ENCODE measurements at regions not wholly inside any gene's neighbourhood (a gene's known extent, or its start where the extent isn't known, plus 50 kb on each side); places are given as distances from the start of the nearest gene placed in this dataset.

GRCh38 chr6:68226460-68226859, 408.6 kb upstream of the ADGRB3 start:
- ATAC-seq (peak; percentile 71), FAIRE-seq (peak; percentile 76), DNase-seq (ENCODE audit: extremely low read depth in 1 of 4, low spot score in 3 of 4) (peak in 2 of 4 experiments; percentile 24 to 68)
- in situ Hi-C loops (cut with MboI) (loop anchor here (10.0 kb wide), 1 partner anchor 342 kb away; no protein-coding TSS in a partner anchor), intact Hi-C loops (cut with micrococcal nuclease) (loop anchor here (1.0 to 10.0 kb wide), 4 partner anchors 338 to 1564 kb away; no protein-coding TSS in a partner anchor)
- H3K4me1 ChIP-seq (replicated peaks in 1 of 2; ENCODE audit: control insufficient read depth in 2 of 2, insufficient read depth in 2 of 2, low read length in 2 of 2): 0 out of 5 replicates have a peak, but pooled peaks cover 0 to 3% of the 10 kb centered on the region in 2 experiments
- ChIA-PET CTCF (ENCODE audit: low intra/inter-chr PET ratio) (no interaction called here), POLR2A (interaction anchor here (0.9 to 1.4 kb wide), 4 partner anchors 12 to 341 kb away, joined by 3 to 4 read pairs (median 3); no protein-coding TSS in a partner anchor)
- H4K20me1 ChIP-seq (replicated peaks; ENCODE audit: control insufficient read depth, insufficient read depth, low read length): no peaks in the 10 kb centered on the region
- H3K9me1 ChIP-seq (ENCODE audit: control insufficient read depth, insufficient read depth, low read length): no peaks in the 10 kb centered on the region
- H3K79me2 ChIP-seq (ENCODE audit: control insufficient read depth, insufficient read depth, low read length): no peaks in the 10 kb centered on the region
- no peaks in the 10 kb centered on the region for H3K27me3 ChIP-seq (ENCODE audit: control insufficient read depth in 2 of 2, insufficient read depth in 2 of 2, low read length in 2 of 2)
- BruUV-seq (replicated peaks): no TSS peak
- H2AFZ ChIP-seq (ENCODE audit: low read depth, low read length): peak overlapping the region; percentile 58; the same call in 1 of the 2 replicates
- H3K27ac ChIP-seq (ENCODE audit: extremely low read depth, low read depth, low read length): no peak overlapping the region
- no peak overlapping the region for H3K4me2 ChIP-seq (ENCODE audit: insufficient read depth, low read length)
- H3K9me3 ChIP-seq (replicated peaks; ENCODE audit: control insufficient read depth, insufficient read depth, low read depth, low read length): no peaks in the 10 kb centered on the region
- H3K9ac ChIP-seq (ENCODE audit: insufficient read depth in 1 of 2, low read depth in 2 of 2, low read length in 2 of 2): no peak overlapping the region
- H3K4me3 ChIP-seq: no peak overlapping the region
- 29% methylated on average over 3 of the region's 3 CpGs for WGBS (ENCODE audit: insufficient coverage, low coverage, missing lambda C conversion rate)
- H3K36me3 ChIP-seq (ENCODE audit: control insufficient read depth, insufficient read depth, low read length): no peaks in the 10 kb centered on the region
- TF ChIP-seq HDAC3 (IDR thresholded peaks at IDR 0.05; ENCODE audit: borderline replicate concordance, partially characterized antibody): no peak
- TF ChIP-seq, protein P1, sequence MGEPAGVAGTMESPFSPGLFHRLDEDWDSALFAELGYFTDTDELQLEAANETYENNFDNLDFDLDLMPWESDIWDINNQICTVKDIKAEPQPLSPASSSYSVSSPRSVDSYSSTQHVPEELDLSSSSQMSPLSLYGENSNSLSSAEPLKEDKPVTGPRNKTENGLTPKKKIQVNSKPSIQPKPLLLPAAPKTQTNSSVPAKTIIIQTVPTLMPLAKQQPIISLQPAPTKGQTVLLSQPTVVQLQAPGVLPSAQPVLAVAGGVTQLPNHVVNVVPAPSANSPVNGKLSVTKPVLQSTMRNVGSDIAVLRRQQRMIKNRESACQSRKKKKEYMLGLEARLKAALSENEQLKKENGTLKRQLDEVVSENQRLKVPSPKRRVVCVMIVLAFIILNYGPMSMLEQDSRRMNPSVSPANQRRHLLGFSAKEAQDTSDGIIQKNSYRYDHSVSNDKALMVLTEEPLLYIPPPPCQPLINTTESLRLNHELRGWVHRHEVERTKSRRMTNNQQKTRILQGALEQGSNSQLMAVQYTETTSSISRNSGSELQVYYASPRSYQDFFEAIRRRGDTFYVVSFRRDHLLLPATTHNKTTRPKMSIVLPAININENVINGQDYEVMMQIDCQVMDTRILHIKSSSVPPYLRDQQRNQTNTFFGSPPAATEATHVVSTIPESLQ (CRISPR knock-in tag; IDR thresholded peaks at IDR 0.05): no peak
- no peak for TF ChIP-seq NONO (IDR thresholded peaks at IDR 0.05; ENCODE audit: low read depth in 2 of 2, low read length in 1 of 2)
- peak; percentile 63; the same call in 1 of the 2 replicates for TF ChIP-seq REST (IDR thresholded peaks at IDR 0.05; ENCODE audit: borderline replicate concordance)
- TF ChIP-seq REST (CRISPR knock-in tag; IDR thresholded peaks at IDR 0.05; ENCODE audit: low read depth): no peak
- no peak for TF ChIP-seq SIN3A (IDR thresholded peaks at IDR 0.05; ENCODE audit: borderline replicate concordance in 2 of 2, control insufficient read depth in 1 of 2, low read depth in 2 of 2, low read length in 2 of 2)
- TF ChIP-seq PBX2 (CRISPR knock-in tag; IDR thresholded peaks at IDR 0.05; ENCODE audit: low read depth): no peak
- peak; percentile 35; the same call in 1 of the 2 replicates for TF ChIP-seq PBX2 (tag; conservative IDR thresholded peaks at IDR 0.05; ENCODE audit: low read depth)
- no peak for TF ChIP-seq ZNF316 (IDR thresholded peaks at IDR 0.05)

Data from K562 (cell line).